Smooth muscle cell (in vitro differentiated cells): ENCODE measurements at regions not wholly inside any gene's neighbourhood (a gene's known extent, or its start where the extent isn't known, plus 50 kb on each side); places are given as distances from the start of the nearest gene placed in this dataset.

Source experiments
- DNase-seq: peaks from one replicate; lab custom pipeline; 2025; ENCODE audit not compliant: unreplicated experiment; lab: John Stamatoyannopoulos, UW
- H2AFZ ChIP-seq: fragments of 200-600 bp; sonication (generic); 2 replicates; pipeline ENCODE4 v1.6.0; 2016; ENCODE audit warnings: antibody characterized with exemption, low read depth, mild to moderate bottlenecking
- H3F3A ChIP-seq: fragments of 200-600 bp; sonication (generic); 2 replicates; pipeline ENCODE4 v1.6.0; 2017; ENCODE audit warnings: antibody characterized with exemption, low read depth
- H3K27ac ChIP-seq: fragments of 200-600 bp; sonication (generic); 2 replicates; pipeline ENCODE4 v1.5.1; 2016; ENCODE audit warnings: low read depth, mild to moderate bottlenecking
- H3K27me3 ChIP-seq: fragments of 200-600 bp; sonication (generic); 2 replicates; pipeline ENCODE4 v1.6.1; 2016; ENCODE audit warnings: low read depth, mild to moderate bottlenecking
- H3K36me3 ChIP-seq: fragments of 200-600 bp; sonication (generic); 2 replicates; pipeline ENCODE4 v1.5.1; 2016; ENCODE audit warnings: low read depth
- H3K4me1 ChIP-seq: fragments of 200-600 bp; sonication (generic); 2 replicates; pipeline ENCODE4 v1.5.1; 2016; ENCODE audit warnings: low read depth
- H3K4me2 ChIP-seq: fragments of 200-600 bp; sonication (generic); 2 replicates; pipeline ENCODE4 v1.6.0; 2016; ENCODE audit warnings: mild to moderate bottlenecking
- H3K4me3 ChIP-seq: fragments of 200-600 bp; sonication (generic); 2 replicates; pipeline ENCODE4 v1.5.1; 2016; ENCODE audit warnings: mild to moderate bottlenecking
- H3K79me2 ChIP-seq: fragments of 200-600 bp; sonication (generic); 2 replicates; pipeline ENCODE4 v1.6.0; 2016; ENCODE audit warnings: low read depth, mild to moderate bottlenecking
- H3K9ac ChIP-seq: fragments of 200-600 bp; sonication (generic); 2 replicates; pipeline ENCODE4 v1.6.0; 2016; ENCODE audit warnings: low read depth
- H3K9me3 ChIP-seq: fragments of 200-600 bp; sonication (generic); replicated peaks from 2 replicates; pipeline ENCODE4 v1.5.1; 2016; ENCODE audit warnings: low read depth
- H4K20me1 ChIP-seq: fragments of 200-600 bp; sonication (generic); 2 replicates; pipeline ENCODE4 v1.6.0; 2016; ENCODE audit warnings: low read depth
- CTCF ChIP-seq: fragments of 200-600 bp; sonication (generic); IDR thresholded peaks from 2 replicates; pipeline ENCODE4 v1.5.1; 2017; ENCODE audit warnings: borderline replicate concordance, mild to moderate bottlenecking, antibody characterized with exemption; ENCODE audit not compliant: insufficient read depth, poor library complexity, severe bottlenecking
- WGBS: methylation state at CpG from one replicate; pipeline ENCODE4 v1.1.7; 2016; ENCODE audit warnings: low lambda C conversion rate; 5-methylcytosine and 5-hydroxymethylcytosine counted together

- Histone ChIP-seq H3K79me2 (no peaks in the 10 kb centered on the region), H3K4me2 (no peak overlapping the region), H3K4me3 (no peak overlapping the region), H3F3A (no peaks in the 10 kb centered on the region), H3K36me3 (no peaks in the 10 kb centered on the region), H4K20me1 (no peaks in the 10 kb centered on the region), H3K9ac (no peak overlapping the region), H3K4me1 (no peaks in the 10 kb centered on the region), H3K27ac (no peak overlapping the region), H3K9me3 (no peaks in the 10 kb centered on the region), H3K27me3 (no peaks in the 10 kb centered on the region), H2AFZ (no peak overlapping the region)
- WGBS = 82% methylated on average over 12 of the region's 12 CpGs
- no peak for DNase-seq
- TF ChIP-seq CTCF = no peak
Measured at GRCh38 chr11:62033191-62034035, 66.0 kb upstream of the FTH1 start.

DNA sequence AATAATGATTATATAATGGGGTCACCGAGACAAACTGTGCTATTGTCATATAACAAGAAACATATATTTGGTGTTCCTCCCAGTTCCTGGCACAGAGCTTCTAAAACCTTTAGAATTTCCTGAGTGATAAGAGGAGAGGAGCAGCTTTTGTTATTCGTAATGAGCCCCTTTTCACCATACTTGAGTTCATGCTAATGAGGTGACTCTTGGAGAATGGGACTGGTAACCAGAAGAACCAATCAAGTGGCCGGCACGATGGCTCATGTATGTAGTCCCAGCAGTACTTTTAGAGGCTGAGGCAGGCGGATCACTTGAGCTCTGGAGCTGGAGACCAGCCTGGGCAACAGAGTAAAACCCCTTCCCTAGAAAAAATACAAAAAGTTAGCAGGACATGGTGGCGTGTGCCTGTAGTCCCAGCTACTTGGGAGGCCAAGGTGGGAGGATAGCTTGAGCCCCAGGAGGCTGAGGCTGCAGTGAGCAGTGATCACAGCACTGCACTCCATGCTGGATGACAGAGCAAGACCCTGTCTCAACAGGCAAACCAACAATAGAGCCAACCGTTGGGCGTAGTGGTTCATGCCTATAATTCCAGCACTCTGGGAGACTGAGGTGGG lies 62.7 kb upstream of the FTH1 start:
- TF ChIP-seq CTCF = no peak
- Histone ChIP-seq H3K4me2 (no peak overlapping the region), H3K27me3 (no peaks in the 10 kb centered on the region), H3K9ac (no peak overlapping the region), H3K27ac (no peak overlapping the region), H3K36me3 (no peaks in the 10 kb centered on the region), H2AFZ (no peak overlapping the region), H3K9me3 (no peaks in the 10 kb centered on the region), H3K4me3 (no peak overlapping the region), H3K4me1 (no peaks in the 10 kb centered on the region), H4K20me1 (no peaks in the 10 kb centered on the region), H3F3A (no peaks in the 10 kb centered on the region), H3K79me2 (no peaks in the 10 kb centered on the region)
- DNase-seq = no peak
- WGBS = 82% methylated on average over 8 of the region's 8 CpGs

DNA sequence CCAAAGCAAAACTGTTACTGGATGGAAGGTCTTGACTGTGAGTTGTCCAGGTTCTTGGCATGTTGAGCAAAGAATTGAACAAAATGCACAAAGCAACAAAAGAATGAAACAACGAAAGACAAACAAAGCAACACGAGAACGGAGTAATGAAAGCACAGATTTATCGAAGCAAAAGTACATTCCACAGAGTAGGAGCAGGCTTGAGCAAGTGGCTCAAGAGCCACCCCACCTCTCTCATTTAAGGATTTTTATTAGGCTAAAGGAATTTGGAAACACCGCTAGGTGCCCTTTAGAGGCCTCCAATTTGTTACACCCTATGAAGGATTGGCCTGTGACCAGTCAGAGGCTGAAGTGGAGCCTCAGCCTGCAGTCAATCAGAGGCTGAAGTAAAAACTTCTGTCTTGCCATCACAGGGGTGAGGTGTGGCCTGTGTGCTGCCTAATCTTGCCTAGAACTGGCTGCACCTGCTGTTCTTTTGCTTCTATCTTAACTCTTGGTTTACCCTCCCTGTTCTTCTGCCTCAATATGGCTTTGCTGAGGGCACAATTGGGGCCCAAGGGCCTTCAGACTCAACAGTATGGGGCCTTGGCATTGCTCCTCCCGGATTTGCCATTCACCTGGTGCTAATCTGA lies 59.4 kb upstream of the FTH1 start:
- Histone ChIP-seq H3K79me2 (no peaks in the 10 kb centered on the region), H3F3A (no peaks in the 10 kb centered on the region), H3K9me3 (no peaks in the 10 kb centered on the region), H4K20me1 (no peaks in the 10 kb centered on the region), H3K9ac (no peak overlapping the region), H3K27ac (no peak overlapping the region), H3K4me1 (no peaks in the 10 kb centered on the region), H3K4me3 (no peak overlapping the region), H3K27me3 (no peaks in the 10 kb centered on the region), H2AFZ (no peak overlapping the region), H3K36me3 (no peaks in the 10 kb centered on the region), H3K4me2 (no peak overlapping the region)
- TF ChIP-seq CTCF = no peak
- 96% methylated on average over 6 of the region's 6 CpGs for WGBS
- DNase-seq = no peak
